ENCODE measurements at regions not wholly inside any gene's neighbourhood (a gene's known extent, or its start where the extent isn't known, plus 50 kb on each side); places are given as distances from the start of the nearest gene placed in this dataset.

- no peak for TF ChIP-seq JUNB (IDR thresholded peaks at IDR 0.05; ENCODE audit: unreplicated experiment)
- no peak for TF ChIP-seq EZH2phosphoT487 (IDR thresholded peaks at IDR 0.05; ENCODE audit: unreplicated experiment)
- TF ChIP-seq CTCF (conservative IDR thresholded peaks at IDR 0.05; ENCODE audit: low read depth in 2 of 2): no peak
- no peak for TF ChIP-seq CREB1 (CRISPR knock-in tag; IDR thresholded peaks at IDR 0.05; ENCODE audit: low read depth)
- TF ChIP-seq REST (IDR thresholded peaks at IDR 0.05; ENCODE audit: unreplicated experiment): no peak
- TF ChIP-seq POLR2AphosphoS5 (IDR thresholded peaks at IDR 0.05; ENCODE audit: low read depth): no peak
- no peak for TF ChIP-seq EZH2 (IDR thresholded peaks at IDR 0.05; ENCODE audit: low read depth, unreplicated experiment)
- no peak for TF ChIP-seq ZNF114 (CRISPR knock-in tag; IDR thresholded peaks at IDR 0.05)
- TF ChIP-seq STAT1 (IDR thresholded peaks at IDR 0.05; ENCODE audit: unreplicated experiment): no peak
- TF ChIP-seq ZNF331 (CRISPR knock-in tag; IDR thresholded peaks at IDR 0.05; ENCODE audit: low read depth): no peak
These were observed 196.2 kb upstream of the PRDM1 start for GRCh38 chr6:105889902-105890301.
